NCI-H2171 treated with DMSO at 0.1 percent for 48 hours (cell line): ENCODE measurements at regions not wholly inside any gene's neighbourhood (a gene's known extent, or its start where the extent isn't known, plus 50 kb on each side); places are given as distances from the start of the nearest gene placed in this dataset.

Experiments used
- DNase-seq: peaks from one replicate; lab custom pipeline; 2025; lab: John Stamatoyannopoulos, UW

DNA sequence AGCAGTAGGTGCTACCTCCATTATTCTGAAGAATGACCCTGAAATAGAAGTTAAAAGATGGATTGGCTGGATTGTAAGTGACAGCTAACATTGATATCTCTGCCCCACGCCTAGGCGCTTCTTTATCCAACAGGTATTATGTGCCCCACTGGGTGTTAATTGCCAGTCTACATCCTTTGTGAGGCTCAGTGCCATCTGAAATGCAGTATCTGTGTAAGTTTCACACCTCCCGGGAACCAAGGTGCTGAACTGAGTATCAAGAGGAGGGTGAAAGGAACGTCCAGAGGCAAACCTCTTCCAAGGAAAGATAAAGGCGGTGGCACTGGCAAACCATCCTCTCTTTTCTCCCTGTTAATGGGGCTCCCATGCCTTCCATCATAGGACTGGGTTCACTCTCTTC lies 181.1 kb upstream of the UBL3 start:
- DNase-seq = no peak

DNA sequence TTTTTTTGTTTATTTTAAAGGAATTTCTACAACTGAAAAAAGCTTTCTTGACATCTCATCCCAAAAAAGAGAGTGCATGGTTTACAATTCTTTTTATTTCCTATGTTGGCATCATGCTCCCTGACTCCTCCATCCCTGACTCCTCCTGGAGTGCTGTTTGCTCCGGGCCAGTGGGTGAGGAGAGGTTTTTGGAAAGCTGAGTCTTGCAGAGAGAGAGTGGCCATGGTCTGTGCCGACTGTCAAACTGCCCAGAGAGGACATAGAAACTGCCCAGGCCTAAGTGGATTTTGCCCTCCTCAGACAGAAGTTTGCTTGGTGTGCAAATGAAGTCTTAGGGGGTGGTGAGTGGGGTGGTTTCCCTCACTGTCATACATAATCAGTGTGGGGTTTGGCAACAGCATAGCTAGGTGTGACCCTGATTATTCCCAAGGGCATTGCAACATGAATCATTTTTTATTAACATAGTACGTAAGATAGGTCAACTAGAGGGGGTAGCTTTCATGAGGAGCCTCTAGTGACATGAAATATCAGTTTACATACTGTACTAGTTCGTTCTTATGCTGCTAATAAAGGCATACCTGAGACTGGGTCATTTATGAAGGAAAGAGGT lies 179.8 kb upstream of the UBL3 start:
- DNase-seq = no peak

DNA sequence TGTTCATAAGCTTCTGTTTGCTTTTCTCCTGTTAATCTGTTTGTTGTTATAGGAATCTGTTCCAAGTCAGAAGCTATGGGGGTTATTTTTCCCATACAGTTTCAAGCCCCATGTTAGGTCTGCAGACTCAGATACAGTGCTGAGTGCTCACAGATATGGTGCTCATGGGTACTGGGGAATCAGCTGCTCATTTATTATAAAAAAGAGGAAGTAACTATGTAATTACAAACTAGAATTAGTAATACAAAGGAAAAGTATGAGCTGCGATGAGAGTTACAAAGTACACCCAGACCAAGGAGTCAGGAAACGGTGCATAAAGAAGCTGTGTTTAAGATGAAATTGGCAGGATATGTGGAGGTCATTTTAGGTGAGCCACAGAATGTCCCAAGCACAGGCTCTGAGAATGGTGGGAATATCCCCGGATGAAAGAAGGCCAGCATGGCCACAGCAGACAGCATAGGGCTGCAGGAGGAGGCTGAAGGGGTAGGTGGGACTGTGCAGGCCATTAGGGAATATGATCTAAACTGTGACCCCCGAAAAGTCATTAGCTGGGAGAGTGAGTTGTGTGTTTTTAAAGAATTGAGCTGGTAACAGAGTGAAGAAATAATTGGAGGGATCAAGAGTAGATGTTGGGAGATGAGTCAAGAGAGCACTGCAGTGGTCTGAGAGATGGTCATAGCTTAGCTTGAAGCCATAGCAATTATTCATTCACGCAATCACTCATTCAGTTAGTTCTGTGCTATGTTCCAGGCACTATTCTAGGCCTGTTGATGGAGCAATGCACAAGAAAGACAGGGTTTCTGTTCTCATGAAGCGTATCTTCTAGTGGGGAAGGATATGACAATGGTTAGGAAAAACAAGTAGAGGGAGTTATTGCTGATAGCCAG lies 177.4 kb upstream of the UBL3 start:
- DNase-seq = no peak

DNA sequence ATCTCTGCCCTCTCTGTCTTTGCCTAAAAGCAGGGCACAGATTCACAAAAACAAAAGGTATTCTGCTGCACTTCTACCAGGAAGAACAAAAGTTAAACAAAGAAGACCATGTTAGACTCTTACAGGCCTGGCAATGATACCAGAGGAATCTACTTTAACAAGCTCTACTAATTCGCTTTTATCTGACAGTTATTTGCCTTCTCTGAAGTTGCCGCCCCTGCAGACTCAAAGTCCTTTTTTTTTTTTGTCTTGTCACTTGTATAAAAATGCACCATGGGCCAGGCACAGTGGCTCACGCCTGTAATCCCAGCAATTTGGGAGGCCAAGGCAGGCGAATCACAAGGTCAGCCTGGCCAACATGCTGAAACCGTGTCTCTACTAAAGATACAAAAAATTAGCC lies 176.5 kb upstream of the UBL3 start:
- no peak for DNase-seq

DNA sequence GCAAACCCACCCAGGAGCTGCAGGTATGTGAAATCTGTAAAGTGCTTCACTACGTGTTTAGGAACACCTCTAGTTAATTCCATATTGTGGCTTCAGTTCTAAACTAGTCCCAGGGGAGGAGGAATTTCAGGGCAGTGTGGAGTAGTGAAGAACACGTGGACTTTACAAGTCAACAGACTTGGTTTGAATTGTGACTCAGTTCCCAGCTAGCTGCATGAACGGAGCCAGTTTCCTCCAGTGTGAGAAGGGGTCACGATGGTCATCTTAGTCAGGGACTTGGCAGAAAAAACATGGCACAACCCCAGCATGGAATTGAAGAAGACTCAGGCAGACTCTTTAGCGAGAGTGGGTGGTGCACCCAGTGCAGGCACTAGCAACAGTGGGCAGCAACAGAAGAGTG lies 175.7 kb upstream of the UBL3 start:
- DNase-seq = no peak

DNA sequence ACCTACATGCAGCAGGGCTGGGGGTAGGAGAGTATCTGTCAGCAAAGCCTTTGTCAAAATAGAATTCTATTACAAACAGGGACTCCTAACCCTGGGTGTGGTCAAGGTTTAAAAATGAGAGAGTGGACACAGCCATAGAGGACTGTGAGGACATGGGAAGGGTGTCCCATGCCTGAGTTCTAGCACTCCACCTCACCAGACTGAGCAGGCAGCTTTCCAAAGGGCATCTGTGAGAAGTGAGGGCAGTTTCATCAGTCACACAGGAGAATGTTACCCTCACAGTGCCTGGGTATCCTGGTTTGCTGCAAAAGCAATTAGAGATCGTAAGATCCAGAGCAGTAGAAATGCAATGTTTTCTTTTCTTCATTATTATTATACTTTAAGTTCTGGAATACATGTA lies 174.9 kb upstream of the UBL3 start:
- DNase-seq = no peak

DNA sequence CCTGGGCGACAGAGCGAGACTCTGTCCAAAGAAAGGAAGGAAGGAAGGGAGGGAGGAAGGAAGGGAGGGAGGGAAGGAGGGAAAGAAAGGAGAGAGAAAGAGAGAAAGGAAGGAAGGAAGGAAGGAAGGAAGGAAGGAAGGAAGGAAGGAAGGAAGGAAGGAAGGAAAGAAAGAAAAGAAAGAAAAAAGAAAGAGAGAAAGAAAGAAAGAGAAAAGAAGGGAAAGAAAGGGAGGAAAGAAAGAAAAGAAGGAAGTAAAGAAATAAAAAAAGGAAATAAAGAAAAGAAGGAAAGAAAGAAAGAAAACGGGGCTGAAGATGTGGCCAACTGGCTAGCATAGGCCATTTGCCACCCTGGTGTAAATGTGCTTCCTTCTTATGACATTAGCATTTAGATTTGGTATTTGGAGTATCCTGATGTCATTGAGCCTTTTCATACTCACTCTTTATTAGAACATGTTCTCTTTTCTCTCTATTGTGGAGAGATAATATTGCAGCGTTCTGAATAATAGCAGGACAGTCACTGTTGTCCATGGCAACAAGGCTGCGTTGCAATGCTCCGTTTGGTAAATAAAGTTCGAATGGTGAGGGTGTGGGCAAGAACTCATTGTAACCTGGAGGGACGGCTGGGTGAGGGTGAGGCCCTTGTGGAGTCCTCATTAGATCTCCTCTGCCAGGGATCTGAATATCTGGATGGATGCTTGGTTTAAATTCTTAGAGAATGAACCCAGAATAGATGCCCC lies 173.9 kb upstream of the UBL3 start:
- no peak for DNase-seq

DNA sequence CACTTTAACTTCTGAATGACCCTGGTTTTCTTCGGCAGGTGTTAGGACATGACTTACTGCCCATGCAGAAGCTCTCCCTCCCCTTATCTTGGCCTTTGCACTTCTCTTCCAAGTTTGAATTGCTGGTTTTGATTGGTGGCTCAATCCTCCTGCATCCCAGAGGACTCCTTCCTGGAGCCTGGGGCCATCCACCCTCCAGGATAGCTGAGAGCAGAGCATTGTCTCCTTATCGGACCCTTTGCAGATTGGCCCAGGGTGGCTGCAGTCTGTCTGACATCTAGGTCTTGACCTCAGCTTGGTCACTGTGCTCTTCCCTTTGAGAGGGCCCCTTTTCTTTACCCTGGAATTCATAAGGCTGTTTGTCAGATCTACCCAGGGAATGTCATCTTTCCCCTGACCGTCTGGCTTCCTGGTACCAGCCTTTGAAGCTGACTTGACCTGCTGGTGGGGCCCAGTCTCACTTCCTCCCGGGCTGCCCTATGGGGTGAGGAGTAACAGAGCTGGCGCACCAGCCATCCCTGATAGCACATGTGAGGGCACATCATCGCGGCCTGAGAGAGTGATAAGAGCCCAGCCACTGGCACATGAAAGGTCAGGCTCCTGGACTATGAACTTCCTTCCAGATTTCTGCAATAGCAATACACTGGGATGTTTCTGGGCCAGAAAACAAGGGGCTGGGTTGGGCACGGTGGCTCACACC lies 172.9 kb upstream of the UBL3 start:
- no peak for DNase-seq

DNA sequence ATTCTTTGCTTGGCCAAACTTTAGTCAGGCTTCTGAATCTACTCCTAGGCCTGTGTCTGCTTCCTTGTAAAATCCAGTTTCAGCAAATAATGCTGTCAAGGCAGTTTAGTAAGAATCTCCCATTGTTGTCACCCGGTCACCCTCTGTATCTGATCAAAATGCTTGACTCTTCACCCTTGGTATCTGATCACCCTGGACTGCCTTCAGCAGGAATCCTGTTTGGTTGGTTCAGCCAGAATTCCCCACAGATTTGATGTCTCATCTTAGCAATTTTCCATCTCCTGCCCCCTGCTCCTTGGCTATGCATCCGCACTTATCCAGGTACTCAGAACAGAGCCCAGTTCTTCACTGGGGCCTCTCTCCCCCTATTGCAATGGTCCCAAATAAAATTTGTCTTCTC lies 172.4 kb upstream of the UBL3 start:
- DNase-seq = no peak

DNA sequence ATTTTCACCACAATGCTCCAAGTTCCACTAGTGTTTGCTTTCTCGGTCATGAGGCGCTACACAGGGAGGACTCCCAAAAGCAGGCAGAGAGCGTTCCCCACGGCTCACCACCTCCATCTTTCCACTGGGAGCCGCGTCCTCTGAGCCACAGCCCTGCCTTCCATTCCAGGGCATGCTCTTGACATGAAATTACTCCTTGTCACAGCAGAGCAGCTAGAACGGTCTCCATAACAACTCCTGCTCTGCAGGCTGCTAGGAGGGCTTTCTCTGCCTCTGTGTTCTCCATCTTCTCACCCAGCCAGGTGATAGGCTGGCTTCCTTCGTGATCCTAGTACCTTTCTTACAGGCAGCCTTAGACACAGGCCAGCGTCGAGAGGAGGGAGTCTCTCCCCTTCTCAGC lies 171.8 kb upstream of the UBL3 start:
- DNase-seq = no peak

DNA sequence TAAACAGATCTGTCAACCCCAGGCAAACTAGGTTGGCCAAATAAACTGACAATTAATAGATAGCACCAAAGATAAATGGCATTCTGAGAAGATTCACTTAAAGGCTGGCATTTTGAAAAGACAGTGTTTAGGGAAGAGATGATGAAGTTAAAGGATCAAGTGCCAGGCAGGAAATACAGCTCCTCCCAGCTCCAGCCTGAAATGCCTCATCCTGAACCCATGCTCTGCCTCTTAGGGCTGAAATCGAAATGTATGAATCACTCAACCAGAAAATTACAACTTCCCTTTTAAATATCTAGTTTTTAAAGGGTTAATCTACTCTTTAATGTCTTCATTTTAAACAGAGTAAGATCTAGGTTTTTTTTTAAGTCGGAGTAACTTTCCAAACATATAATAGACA lies 171.2 kb upstream of the UBL3 start:
- no peak for DNase-seq

DNA sequence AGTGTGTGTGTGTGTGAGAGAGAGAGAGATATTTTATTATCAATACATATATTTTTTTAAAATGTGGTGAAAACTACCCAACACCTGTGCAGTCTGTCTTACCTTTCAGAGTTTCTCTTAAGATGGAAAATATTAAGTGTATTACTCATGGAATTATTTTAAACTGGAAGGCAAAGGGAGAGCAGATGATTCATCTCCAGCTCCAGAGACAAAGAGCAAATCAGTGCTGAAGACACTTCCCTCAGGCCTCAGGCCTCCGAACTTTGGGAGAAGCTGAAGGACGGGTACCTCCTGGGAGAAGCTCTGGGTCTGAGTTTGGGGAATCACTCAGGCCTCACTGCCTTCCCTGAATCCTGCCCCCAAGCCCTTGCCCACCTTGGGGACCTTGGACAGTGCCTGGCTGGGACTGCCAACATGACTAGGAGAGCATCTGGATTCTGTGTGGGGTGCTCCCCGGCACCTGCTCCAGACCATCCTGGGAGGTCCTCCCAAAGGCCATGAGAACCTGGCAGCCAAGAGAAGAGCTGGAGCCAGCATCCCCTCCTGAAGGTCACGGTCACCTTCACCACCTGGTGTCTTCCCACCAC lies 170.4 kb upstream of the UBL3 start:
- no peak for DNase-seq

DNA sequence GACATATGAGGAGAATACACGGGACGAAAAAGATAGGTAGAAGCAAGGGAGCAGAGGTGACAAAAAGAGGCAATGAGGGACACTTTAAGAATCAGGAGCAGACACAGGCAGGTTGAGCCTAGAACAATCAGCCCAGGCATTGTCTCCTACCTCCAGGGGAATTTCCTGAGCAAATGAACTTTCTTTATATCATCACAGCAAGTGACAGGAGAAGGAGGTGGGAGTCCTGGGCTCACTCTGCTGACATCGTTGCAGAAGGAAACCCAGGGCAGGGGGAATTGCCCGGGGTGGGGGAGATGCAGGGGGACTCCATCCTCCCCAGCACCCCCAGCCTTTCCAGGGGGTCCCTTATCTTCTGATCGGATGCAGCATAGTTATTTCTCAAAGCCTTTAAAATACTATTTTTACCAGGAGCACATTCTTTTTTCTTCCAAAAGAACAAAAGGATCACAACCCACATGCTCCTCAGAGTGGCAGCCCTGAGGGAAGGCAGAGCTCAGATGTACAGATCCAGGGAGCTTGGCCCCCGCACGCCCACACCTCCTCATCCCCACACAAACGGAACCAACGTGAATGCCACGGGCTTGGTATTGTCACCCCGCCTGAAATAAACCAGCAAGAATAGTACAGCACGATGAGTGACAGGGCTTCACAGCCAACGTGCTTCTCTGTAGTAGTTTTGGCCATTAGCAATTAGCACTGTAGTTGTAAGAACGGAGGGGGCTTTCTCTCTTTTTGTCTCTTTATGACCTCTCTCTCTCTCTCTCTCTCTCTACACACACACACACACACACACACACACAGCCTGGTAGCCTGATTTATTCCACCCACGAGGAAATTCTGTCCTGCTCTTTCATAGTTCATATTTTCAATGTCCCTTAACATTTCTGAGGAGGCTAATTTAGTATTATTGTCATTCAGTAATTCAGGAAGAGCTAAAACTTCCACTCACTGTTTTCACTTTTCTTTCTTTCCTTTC lies 169.5 kb upstream of the UBL3 start:
- no peak for DNase-seq

DNA sequence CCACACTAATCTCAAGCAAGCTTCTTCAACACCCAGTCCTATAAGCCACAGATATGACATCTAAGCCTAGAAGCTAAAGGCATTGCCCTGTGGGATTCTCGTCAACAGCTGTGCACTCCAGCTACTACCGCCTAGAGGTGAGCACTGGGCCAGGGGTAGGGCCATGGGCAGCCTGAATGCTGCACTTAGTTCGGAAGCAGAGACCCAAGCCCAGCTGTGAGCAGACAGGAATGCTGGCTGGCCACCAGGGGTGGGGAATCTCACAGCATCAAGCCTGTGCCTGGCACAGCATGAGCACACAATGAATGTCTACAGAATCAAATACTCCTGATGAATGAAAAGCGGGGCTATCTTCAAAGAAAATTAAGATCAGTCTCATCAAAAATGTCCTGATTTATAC lies 167.5 kb upstream of the UBL3 start:
- no peak for DNase-seq

DNA sequence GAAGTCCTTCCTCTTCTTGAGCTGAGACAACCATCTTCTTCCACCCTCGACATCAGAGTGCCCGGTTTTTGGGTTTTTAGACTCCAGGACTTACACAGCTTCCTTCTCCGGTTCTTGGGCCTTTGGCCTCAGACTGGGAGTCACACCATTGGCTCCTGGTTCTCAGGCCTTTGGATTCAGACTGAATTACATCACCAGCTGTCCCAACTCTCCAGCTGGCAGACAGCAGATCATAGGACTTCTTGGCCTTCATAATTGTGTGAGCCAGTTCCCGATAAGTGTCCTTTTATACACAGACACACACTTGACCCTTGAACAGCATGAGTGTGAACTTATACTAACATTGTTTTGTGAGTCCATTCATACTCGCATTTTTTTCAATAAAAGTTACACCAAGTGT lies 166.0 kb upstream of the UBL3 start:
- no peak for DNase-seq

DNA sequence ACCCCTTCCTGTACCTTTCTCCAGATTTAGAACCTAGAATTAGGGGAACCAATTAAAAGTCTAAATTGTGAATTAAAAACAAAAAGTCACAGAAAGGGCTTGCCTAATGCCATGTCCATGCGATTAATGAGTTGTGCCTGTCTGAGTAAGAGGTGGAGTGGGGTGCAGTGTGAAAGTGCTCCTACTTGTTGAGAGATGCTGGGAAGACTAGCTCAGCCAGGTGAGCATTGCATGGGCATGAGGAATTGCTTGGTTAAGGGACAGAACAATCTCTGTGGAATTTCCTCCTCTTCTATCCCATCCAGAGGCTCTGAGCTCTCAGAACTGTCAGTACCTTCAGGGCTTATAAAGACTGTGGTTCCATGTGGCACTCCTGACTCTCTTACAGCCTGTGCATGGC lies 159.0 kb upstream of the UBL3 start:
- DNase-seq = no peak

DNA sequence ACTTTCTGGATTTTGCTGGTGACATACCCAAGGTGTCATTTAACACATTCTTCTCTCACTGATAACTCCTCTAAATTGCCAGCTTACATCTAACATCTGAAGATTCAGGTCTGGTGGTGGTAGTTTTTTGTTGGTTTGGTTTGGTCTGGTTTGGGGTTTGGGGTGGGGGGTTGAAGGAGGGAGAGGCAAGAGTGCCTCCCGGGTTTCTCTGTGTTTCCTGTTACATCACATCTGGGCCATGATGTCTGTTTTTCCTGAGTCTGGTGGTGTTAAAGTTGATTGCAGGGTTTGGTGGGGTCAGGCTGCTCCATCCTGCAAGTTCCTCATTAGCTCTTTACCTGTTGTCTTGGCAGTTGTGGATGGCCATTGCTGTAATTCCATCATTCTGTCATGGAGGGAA lies 155.8 kb upstream of the UBL3 start:
- no peak for DNase-seq

DNA sequence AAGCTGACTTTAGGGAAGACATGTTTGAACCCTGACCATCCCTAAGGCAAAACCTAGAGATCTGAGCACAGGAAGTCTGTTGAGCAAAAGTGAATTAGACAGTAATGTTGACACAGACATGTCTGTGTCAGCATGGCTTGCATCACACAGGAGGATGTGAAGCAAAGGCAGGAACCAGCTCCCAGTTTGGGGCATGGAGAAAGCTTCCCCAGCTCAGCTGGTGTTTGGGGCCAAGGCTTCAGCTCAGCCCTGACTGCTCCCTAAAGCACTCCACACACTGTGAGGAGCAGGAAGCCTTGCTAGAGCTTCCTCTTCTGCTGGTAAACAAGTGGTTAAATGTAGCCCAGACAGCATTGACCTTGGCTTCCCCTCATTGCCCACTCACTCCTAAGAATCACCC lies 153.8 kb upstream of the UBL3 start:
- DNase-seq = no peak

DNA sequence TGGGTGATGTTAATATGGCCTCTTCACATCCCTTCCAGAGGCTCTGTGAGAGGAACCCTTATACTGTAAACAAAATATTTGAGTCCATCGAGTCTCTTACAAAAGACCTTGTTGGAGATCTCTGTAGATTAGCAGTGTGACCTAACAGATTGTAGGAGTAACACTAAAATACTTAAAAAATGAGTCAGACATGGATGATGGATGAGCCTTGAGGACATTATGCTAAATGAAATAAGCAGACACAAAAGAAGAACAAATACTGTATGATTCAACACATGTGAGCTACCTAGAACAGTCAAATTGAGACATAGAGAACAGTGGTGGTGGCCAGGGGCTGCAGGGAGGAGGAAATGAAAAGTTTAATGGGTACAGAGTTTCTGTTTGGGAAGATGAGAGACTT lies 152.2 kb upstream of the UBL3 start:
- no peak for DNase-seq

DNA sequence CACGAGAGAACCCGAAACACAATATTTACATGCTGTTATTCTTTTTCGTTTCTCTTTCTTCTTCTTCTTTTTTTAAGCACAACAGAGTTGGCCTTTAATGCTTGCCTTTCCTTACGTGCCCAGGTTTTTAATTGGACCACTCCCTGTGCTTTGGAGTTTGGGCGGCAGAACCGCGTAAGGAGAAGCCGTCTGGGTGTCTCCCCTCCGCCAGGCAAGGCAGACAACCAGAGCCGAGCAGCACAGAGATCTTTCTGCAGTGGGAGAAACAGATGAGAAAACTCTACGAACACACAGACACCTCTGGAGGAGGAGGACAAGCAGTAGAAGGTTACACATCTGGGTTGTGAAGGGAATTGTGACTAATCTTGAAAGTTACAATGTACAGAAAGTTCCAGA lies 150.0 kb upstream of the UBL3 start:
- no peak for DNase-seq
